SU-DHL-6 (cell line): ENCODE measurements at regions not wholly inside any gene's neighbourhood (a gene's known extent, or its start where the extent isn't known, plus 50 kb on each side); places are given as distances from the start of the nearest gene placed in this dataset.
"Not testable (repeated sequence)": the region's sequence is repeated elsewhere in the genome, so short reads cannot be mapped to it uniquely, and the experiment has no call there.

Source experiments
- H2AFZ ChIP-seq: fragments of 200-600 bp; sonication (generic); 2 replicates; pipeline ENCODE4 v1.6.1; 2014; ENCODE audit warnings: low read depth, mild to moderate bottlenecking, moderate library complexity, mixed read lengths, antibody characterized with exemption, low read length; ENCODE audit not compliant: severe bottlenecking
- H3F3A ChIP-seq: fragments of 200-600 bp; shearing (Covaris generic); 2 replicates; pipeline ENCODE4 v1.6.0; 2016; ENCODE audit warnings: antibody characterized with exemption, mild to moderate bottlenecking; ENCODE audit not compliant: insufficient read depth
- H3K27ac ChIP-seq: fragments of 200-600 bp; sonication (generic); 2 replicates; pipeline ENCODE4 v1.5.1; 2016; ENCODE audit warnings: low read depth, mild to moderate bottlenecking, low read length, moderate library complexity, mixed read lengths
- H3K27me3 ChIP-seq: fragments of 200-600 bp; sonication (generic), shearing (Covaris generic); 2 replicates; pipeline ENCODE4 v1.6.0; 2014; ENCODE audit warnings: mild to moderate bottlenecking, low read length
- H3K36me3 ChIP-seq: fragments of 200-600 bp; sonication (generic); 2 replicates; pipeline ENCODE4 v1.6.1; 2014; ENCODE audit warnings: mild to moderate bottlenecking, low read length, mixed read lengths
- H3K4me2 ChIP-seq: fragments of 300-600, 200-600 bp; shearing (Covaris generic), sonication (generic); 2 replicates; pipeline ENCODE4 v1.6.0; 2014; ENCODE audit warnings: low read length, low read depth, mild to moderate bottlenecking; ENCODE audit not compliant: poor library complexity, severe bottlenecking
- H3K4me3 ChIP-seq: fragments of 200-600 bp; sonication (generic); 2 replicates; pipeline ENCODE4 v1.5.1; 2014; ENCODE audit warnings: antibody characterized with exemption, low read length, mild to moderate bottlenecking, mixed read lengths; ENCODE audit not compliant: insufficient read depth, poor library complexity, severe bottlenecking
- H3K79me2 ChIP-seq: fragments of 200-600 bp; sonication (generic); 2 replicates; pipeline ENCODE4 v1.6.1; 2014; ENCODE audit warnings: mild to moderate bottlenecking, low read length, moderate library complexity; ENCODE audit not compliant: insufficient read depth
- H3K9ac ChIP-seq: fragments of 200-600 bp; sonication (generic); 2 replicates; pipeline ENCODE4 v1.7.0; 2014; ENCODE audit warnings: mild to moderate bottlenecking, low read length
- H3K9me2 ChIP-seq: fragments of 200-600 bp; sonication (generic); replicated peaks from 2 replicates; pipeline ENCODE4 v1.6.1; 2014; ENCODE audit warnings: low read length; ENCODE audit not compliant: insufficient read depth
- H3K9me3 ChIP-seq: fragments of 200-600 bp; sonication (generic); 2 replicates; pipeline ENCODE4 v1.6.1; 2014; ENCODE audit warnings: low read length, mixed read lengths; ENCODE audit not compliant: insufficient read depth
- H4K20me1 ChIP-seq: fragments of 200-600 bp; sonication (generic); 2 replicates; pipeline ENCODE4 v1.6.1; 2014; ENCODE audit warnings: low read depth, mild to moderate bottlenecking, antibody characterized with exemption, low read length, moderate library complexity, mixed read lengths

DNA sequence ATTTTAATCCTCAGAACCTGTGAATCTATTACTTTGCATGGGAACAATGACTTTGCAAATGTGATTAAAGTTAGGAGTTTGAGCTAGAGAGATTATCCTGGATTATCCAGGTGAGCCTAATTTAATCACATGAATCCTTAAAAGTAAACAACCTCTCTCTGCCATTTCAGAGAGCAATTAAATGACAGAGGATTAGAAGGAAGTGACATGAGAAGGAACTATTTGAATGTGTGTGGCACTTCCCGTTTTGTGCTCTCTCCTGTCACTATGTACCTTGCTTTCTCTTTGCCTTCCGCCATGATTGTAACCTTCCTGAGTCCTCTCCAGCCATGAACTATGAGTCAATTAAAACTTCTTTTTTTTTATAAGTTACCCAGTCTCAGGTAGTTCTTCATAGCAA is 559.2 kb downstream of the PRIM2 start:
- H2AFZ ChIP-seq, H3K9ac ChIP-seq, H3K4me2 ChIP-seq, H3K79me2 ChIP-seq, H3F3A ChIP-seq, H3K9me2 ChIP-seq, H4K20me1 ChIP-seq, H3K9me3 ChIP-seq, H3K36me3 ChIP-seq, H3K27ac ChIP-seq, H3K27me3 ChIP-seq, H3K4me3 ChIP-seq: not testable (repeated sequence)

DNA sequence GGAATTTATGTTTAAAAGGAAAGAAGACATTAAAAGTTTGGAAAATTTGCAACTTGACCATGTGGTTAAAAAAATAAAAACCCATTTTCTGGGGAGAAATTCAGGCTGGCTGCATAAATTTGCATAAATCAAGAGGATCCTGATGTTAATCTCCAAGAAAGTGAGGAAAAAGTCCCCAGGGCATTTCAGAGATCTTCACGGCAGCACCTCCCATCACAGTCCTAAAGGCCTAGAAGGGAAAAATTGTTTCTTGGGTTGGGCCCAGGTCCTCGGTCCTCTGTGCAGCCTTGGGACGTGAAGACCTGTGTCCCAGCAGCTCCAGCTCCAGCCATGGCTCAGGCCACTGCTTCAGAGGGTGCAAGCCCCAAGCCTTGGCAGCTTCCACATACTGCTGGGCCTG is 560.3 kb downstream of the PRIM2 start:
- not testable (repeated sequence) for H3F3A ChIP-seq, H3K9me3 ChIP-seq, H3K27me3 ChIP-seq, H3K9me2 ChIP-seq, H3K36me3 ChIP-seq, H3K79me2 ChIP-seq, H4K20me1 ChIP-seq, H3K9ac ChIP-seq, H3K4me2 ChIP-seq, H3K4me3 ChIP-seq, H2AFZ ChIP-seq, H3K27ac ChIP-seq

DNA sequence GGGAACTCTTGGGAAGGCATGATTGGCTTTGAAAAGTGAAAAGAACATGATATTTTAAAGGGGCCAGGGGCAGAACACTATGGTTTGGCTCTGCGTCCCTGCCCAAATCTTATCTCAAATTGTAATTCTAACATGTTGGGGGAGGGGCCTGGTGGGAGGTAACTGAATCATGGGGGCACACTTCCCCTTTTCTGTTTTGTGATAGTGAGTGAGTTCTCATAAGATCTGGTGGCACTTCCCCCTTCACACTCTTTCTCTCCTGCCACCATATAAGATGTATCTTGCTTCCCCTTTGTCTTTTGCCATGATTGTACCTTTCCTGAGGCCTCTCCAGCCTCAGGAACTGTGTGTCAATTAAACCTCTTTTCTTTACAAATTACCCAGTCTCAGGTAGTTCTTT is 561.4 kb downstream of the PRIM2 start:
- H3K9ac ChIP-seq, H3K4me3 ChIP-seq, H4K20me1 ChIP-seq, H3K27me3 ChIP-seq, H2AFZ ChIP-seq, H3K36me3 ChIP-seq, H3K9me2 ChIP-seq, H3K79me2 ChIP-seq, H3F3A ChIP-seq, H3K9me3 ChIP-seq, H3K4me2 ChIP-seq, H3K27ac ChIP-seq: not testable (repeated sequence)

DNA sequence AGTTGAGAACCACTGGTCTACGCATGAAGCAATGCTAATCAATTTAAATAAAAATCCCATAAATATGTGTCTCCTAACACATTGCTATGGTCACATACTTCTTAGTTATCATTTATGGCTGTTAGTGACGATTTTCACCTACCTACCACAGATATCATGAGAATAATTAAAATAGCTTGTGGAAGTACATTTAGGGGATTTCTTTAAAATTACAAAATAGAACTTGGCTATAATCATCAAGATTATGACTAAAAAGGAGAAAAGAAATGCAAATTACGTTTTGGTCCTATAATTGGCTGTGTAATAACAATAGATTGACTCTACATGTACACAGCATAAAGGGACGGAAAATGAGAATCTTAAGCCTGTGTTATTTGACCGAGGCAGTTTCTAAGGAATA is 581.4 kb downstream of the PRIM2 start:
- not testable (repeated sequence) for H3F3A ChIP-seq

DNA sequence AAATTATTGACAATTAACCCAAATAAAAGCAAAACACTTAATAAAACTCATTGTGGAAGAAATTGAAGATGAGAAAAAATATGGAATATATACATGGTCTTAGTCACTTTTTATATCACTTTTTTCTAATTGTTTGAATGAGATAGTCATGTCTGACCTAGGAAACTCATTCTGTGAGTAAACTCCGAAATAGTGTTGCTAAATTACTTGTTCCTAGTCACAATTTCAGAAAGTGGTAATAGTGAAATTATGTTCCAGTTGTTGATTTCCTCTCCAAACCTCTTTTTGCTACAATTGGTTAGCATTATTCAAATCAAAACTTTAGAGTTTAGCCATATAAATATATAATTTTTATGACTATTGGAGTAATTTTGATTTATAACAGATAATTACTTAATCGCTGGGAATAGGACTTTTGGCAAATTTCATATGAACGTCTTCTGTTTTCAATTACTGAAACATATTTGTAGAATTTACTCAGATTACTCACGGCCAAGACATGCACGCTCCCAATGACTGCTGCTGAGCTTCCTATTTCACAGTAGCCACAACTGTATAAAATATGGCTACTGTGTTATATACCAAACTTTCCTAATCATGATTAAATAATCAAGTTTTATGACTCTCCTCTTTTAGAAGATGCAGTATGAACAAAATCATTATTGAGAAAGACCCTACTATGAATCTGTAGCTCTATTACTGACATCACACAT is 583.4 kb downstream of the PRIM2 start:
- H3K9me2 ChIP-seq, H3K36me3 ChIP-seq, H3K79me2 ChIP-seq, H3K27me3 ChIP-seq, H3K4me3 ChIP-seq, H3K4me2 ChIP-seq, H4K20me1 ChIP-seq, H3K9ac ChIP-seq, H3K27ac ChIP-seq, H3K9me3 ChIP-seq, H3F3A ChIP-seq, H2AFZ ChIP-seq: not testable (repeated sequence)

More for the DNA sequence above, 581.4 kb downstream of the PRIM2 start:
- not testable (repeated sequence) for H3K9me2 ChIP-seq, H3K27me3 ChIP-seq, H2AFZ ChIP-seq, H3K36me3 ChIP-seq, H4K20me1 ChIP-seq, H3K4me3 ChIP-seq, H3K27ac ChIP-seq, H3K4me2 ChIP-seq, H3K9me3 ChIP-seq, H3K79me2 ChIP-seq, H3K9ac ChIP-seq

DNA sequence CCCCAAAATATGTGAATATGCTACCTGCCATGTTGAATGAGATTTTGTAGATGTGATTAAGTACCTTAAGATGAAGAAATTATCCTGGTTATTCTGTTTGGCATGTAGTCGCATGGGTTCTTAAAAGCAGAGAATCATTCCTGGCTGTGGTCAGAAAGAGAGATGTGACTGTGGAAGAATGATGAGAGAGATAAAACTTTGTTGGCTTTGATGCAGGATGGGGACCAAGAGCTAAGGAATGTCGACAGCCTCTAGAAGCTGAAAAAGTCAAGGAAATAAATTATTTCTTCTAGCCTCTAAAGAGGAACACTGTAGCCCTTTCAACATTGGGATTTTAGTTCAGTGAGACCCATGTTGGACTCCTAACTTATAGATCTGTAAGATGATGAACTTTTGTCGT is 584.0 kb downstream of the PRIM2 start:
- not testable (repeated sequence) for H3K27ac ChIP-seq, H3K4me3 ChIP-seq, H2AFZ ChIP-seq, H3F3A ChIP-seq, H3K9ac ChIP-seq, H3K9me3 ChIP-seq, H3K27me3 ChIP-seq, H3K79me2 ChIP-seq, H3K36me3 ChIP-seq, H3K4me2 ChIP-seq, H3K9me2 ChIP-seq, H4K20me1 ChIP-seq

DNA sequence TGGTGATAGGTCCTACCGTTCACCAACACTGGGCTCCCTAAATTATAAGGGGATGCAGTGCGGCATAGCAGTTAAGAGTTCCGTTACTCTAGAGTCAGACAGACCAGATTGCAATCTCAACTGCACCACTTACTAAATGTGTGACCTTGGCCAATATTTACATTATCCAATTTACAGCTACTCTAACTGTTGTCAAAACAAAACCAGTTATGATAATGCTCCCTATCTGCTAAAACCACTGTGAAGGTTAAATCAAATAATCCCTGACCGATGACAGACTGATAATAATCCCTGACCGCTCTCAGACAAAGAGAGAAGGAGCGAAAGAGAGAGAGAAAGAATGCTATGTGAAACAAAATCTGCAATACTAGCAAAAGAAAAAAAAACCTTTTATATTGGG is 586.9 kb downstream of the PRIM2 start:
- not testable (repeated sequence) for H2AFZ ChIP-seq, H4K20me1 ChIP-seq, H3K27me3 ChIP-seq, H3K27ac ChIP-seq, H3K4me3 ChIP-seq, H3K9me3 ChIP-seq, H3F3A ChIP-seq, H3K36me3 ChIP-seq, H3K79me2 ChIP-seq, H3K9ac ChIP-seq, H3K4me2 ChIP-seq, H3K9me2 ChIP-seq

DNA sequence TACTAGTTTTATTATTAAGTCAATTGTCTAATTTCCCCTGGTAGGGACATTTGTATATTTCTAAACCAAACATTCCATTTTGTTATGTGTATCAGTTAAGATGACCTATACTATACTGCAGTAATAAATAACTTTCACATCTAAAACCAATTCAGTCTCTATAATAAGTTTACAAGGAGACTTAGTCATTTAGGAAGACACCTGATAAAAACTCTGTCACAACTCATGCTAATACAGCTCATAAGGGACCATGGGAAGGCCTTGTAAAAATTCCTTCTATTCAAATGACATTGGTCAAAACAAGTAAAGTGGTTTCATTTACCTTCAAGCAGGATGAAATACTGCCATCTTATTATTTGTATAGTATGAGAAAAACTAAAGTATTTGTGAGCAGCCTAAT is 597.9 kb downstream of the PRIM2 start:
- not testable (repeated sequence) for H3K9me3 ChIP-seq, H3K9ac ChIP-seq, H2AFZ ChIP-seq, H3F3A ChIP-seq, H3K4me3 ChIP-seq, H3K36me3 ChIP-seq, H3K79me2 ChIP-seq, H3K9me2 ChIP-seq, H4K20me1 ChIP-seq, H3K4me2 ChIP-seq, H3K27ac ChIP-seq, H3K27me3 ChIP-seq
